GM12874 (cell line): ENCODE measurements at regions not wholly inside any gene's neighbourhood (a gene's known extent, or its start where the extent isn't known, plus 50 kb on each side); places are given as distances from the start of the nearest gene placed in this dataset.

Experiments used
- CTCF ChIP-seq: IDR thresholded peaks from 2 replicates; pipeline ENCODE4 v1.5.1; 2011; ENCODE audit warnings: low read depth, mild to moderate bottlenecking, control low read depth, low read length, moderate library complexity; ENCODE audit not compliant: insufficient read depth

- TF ChIP-seq CTCF = no peak
Observed at GRCh38 chr13:106063591-106064313, 471.7 kb downstream of the EFNB2 start.

- no peak for TF ChIP-seq CTCF
Observed at GRCh38 chr13:106061781-106062180, 473.7 kb downstream of the EFNB2 start.

GRCh38 chr13:106056851-106057250 lies 478.6 kb downstream of the EFNB2 start:
- no peak for TF ChIP-seq CTCF

- TF ChIP-seq CTCF = no peak
Observed at GRCh38 chr13:106052200-106052767, 483.2 kb downstream of the EFNB2 start.

GRCh38 chr13:106049171-106049570 lies 486.3 kb downstream of the EFNB2 start:
- no peak for TF ChIP-seq CTCF

GRCh38 chr13:106048386-106048785 lies 487.1 kb downstream of the EFNB2 start:
- no peak for TF ChIP-seq CTCF

GRCh38 chr13:106047859-106048258 lies 487.6 kb downstream of the EFNB2 start:
- no peak for TF ChIP-seq CTCF
